Liver (tissue), 3 donors: ENCODE measurements at regions not wholly inside any gene's neighbourhood (a gene's known extent, or its start where the extent isn't known, plus 50 kb on each side); places are given as distances from the start of the nearest gene placed in this dataset.
A peak's percentile ranks its signal among the peaks of the same experiment; 100 is the strongest.

Experiments
- CTCF ChIP-seq: fragments of 150-350 bp; IDR thresholded peaks from 2 replicates; pipeline ENCODE4 v1.5.1; 2017; ENCODE audit warnings: improper control_type of control experiment, low read depth, low read length; ENCODE audit not compliant: missing input control
- FOXA1 ChIP-seq: IDR thresholded peaks from 2 replicates; pipeline ENCODE4 v1.6.1; 2016; ENCODE audit warnings: antibody characterized with exemption
- FOXA2 ChIP-seq: IDR thresholded peaks from 2 replicates; pipeline ENCODE4 v1.6.1; 2016; ENCODE audit warnings: antibody characterized with exemption
- HNF4G ChIP-seq: IDR thresholded peaks from 2 replicates; pipeline ENCODE4 v1.6.1; 2016; ENCODE audit warnings: antibody characterized with exemption
- JUND ChIP-seq, 2 donors: IDR thresholded peaks; 2 replicates each; pipeline ENCODE4 v1.6.1; 2016; ENCODE audit warnings: antibody characterized with exemption in 2 of 2
- MAX ChIP-seq: IDR thresholded peaks from 2 replicates; pipeline ENCODE4 v1.6.1; 2016; ENCODE audit warnings: antibody characterized with exemption
- NR2F2 ChIP-seq: IDR thresholded peaks from 2 replicates; pipeline ENCODE4 v1.6.1; 2016; ENCODE audit warnings: antibody characterized with exemption
- REST ChIP-seq: IDR thresholded peaks from 2 replicates; pipeline ENCODE4 v1.6.1; 2016; ENCODE audit warnings: antibody characterized with exemption, mild to moderate bottlenecking
- RXRA ChIP-seq, 2 donors: IDR thresholded peaks; 2 replicates each; pipeline ENCODE4 v1.6.1; 2017 to 2018; ENCODE audit warnings: antibody characterized with exemption in 2 of 2, mild to moderate bottlenecking in 1 of 2
- SP1 ChIP-seq: IDR thresholded peaks from 2 replicates; pipeline ENCODE4 v1.6.1; 2018; ENCODE audit warnings: antibody characterized with exemption, mild to moderate bottlenecking
- TAF1 ChIP-seq: conservative IDR thresholded peaks from 2 replicates; pipeline ENCODE4 v1.6.1; 2016; ENCODE audit warnings: antibody characterized with exemption, mild to moderate bottlenecking
- YY1 ChIP-seq: IDR thresholded peaks from 2 replicates; pipeline ENCODE4 v1.6.1; 2016; ENCODE audit warnings: antibody characterized with exemption, mild to moderate bottlenecking
- ZBTB33 ChIP-seq: IDR thresholded peaks from 2 replicates; pipeline ENCODE4 v1.6.1; 2016; ENCODE audit warnings: antibody characterized with exemption
- donor health status: healthy.
- donor health status: healthy.

GRCh38 chr7:106484562-106484961, 176.4 kb downstream of the CCDC71L start:
- TF ChIP-seq CTCF = no peak
- peak; percentile 69 for TF ChIP-seq REST
- TF ChIP-seq SP1 = peak; percentile 66
- peak; percentile 27 to 85 for TF ChIP-seq RXRA (IDR thresholded peaks at IDR 0.05)
- peak; percentile 58 for TF ChIP-seq ZBTB33
- peak; percentile 53 for TF ChIP-seq HNF4G
- TF ChIP-seq JUND (IDR thresholded peaks at IDR 0.05) = peak in 1 of 2 donors; percentile 75
- peak; percentile 48 for TF ChIP-seq YY1
- peak; percentile 49 for TF ChIP-seq TAF1
- peak; percentile 20 for TF ChIP-seq FOXA1
- TF ChIP-seq NR2F2 = no peak
- peak; percentile 77 for TF ChIP-seq MAX
- TF ChIP-seq FOXA2 = peak; percentile 43
